ENCODE measurements at regions not wholly inside any gene's neighbourhood (a gene's known extent, or its start where the extent isn't known, plus 50 kb on each side); places are given as distances from the start of the nearest gene placed in this dataset.
"Not testable (repeated sequence)": the region's sequence is repeated elsewhere in the genome, so short reads cannot be mapped to it uniquely, and the experiment has no call there.

DNA sequence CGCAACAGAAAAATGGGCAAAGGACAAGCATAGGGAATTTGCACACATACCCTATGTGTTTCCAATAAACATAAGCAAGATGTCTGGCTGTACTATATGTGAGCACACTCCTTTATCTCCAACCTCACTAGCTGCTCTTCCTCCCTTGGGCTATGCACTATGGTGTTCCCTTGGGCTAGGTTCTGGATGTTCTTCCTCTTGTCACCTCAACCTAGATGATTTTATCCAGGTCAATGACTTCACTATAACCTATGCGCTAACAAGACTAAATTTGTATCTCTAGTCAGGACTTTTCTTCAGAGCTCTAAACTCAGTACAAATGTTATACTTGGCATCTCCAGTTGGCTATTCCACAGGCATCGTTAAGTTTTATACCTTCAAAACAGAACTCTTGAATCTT lies 66.0 kb downstream of the B4GALT7 start:
- H3K9ac ChIP-seq (replicated peaks in 1 of 4; ENCODE audit: extremely low read depth in 1 of 4, low read depth in 3 of 4, low read length in 3 of 4); H2AK5ac ChIP-seq (ENCODE audit: low read depth, low read length); DNase-seq (ENCODE audit: low read depth in 1 of 2, low spot score in 2 of 2); H2BK120ac ChIP-seq (replicated peaks; ENCODE audit: low read depth, low read length); H3K27me3 ChIP-seq (replicated peaks in 1 of 4; ENCODE audit: control insufficient read depth in 3 of 4, extremely low read depth in 1 of 4, insufficient read depth in 3 of 4, low read length in 3 of 4); H2AFZ ChIP-seq (ENCODE audit: low read length); H3K23me2 ChIP-seq (ENCODE audit: low read depth, low read length); H2BK15ac ChIP-seq (ENCODE audit: low read length); H2BK5ac ChIP-seq (ENCODE audit: low read depth, low read length); POLR2A ChIA-PET (ENCODE audit: partially characterized antibody); H2BK12ac ChIP-seq (ENCODE audit: low read depth, low read length); H3K23ac ChIP-seq (ENCODE audit: insufficient read length); H4K20me1 ChIP-seq (replicated peaks in 1 of 2; ENCODE audit: control insufficient read depth in 1 of 2, insufficient read depth in 2 of 2, low read length in 2 of 2); H3K9me3 ChIP-seq (ENCODE audit: insufficient read depth in 2 of 2, low read depth in 1 of 2, low read length in 1 of 2); H4K8ac ChIP-seq (ENCODE audit: extremely low read depth, insufficient read depth, low read length); H4K91ac ChIP-seq (replicated peaks; ENCODE audit: insufficient read length, low read length); H3K36me3 ChIP-seq (ENCODE audit: control insufficient read depth in 2 of 4, insufficient read depth in 4 of 4, low read length in 3 of 4); H3K79me2 ChIP-seq (ENCODE audit: control insufficient read depth in 1 of 2, insufficient read depth in 2 of 2, low read length in 2 of 2); H3K4ac ChIP-seq (replicated peaks; ENCODE audit: insufficient read length, low read depth, low read length); H3K14ac ChIP-seq (ENCODE audit: insufficient read length); H3K4me2 ChIP-seq (ENCODE audit: insufficient read depth in 1 of 2, low read depth in 2 of 2, low read length in 2 of 2); CTCF ChIA-PET (ENCODE audit: partially characterized antibody); H3K4me3 ChIP-seq (ENCODE audit: extremely low read depth in 1 of 4, insufficient read depth in 2 of 4, low read depth in 3 of 4, low read length in 4 of 4); H3K27ac ChIP-seq (ENCODE audit: low read depth, low read length); H3K18ac ChIP-seq (ENCODE audit: extremely low read depth, low read length); H3K4me1 ChIP-seq (replicated peaks in 1 of 4; ENCODE audit: control insufficient read depth in 3 of 4, insufficient read depth in 4 of 4, low read length in 3 of 4); FAIRE-seq; H3K56ac ChIP-seq (replicated peaks; ENCODE audit: insufficient read length, low read depth, low read length); H4K5ac ChIP-seq (ENCODE audit: insufficient read length, low read depth, low read length); H3K79me1 ChIP-seq (ENCODE audit: low read depth, low read length); H2BK20ac ChIP-seq (ENCODE audit: low read length): not testable (repeated sequence)
- WGBS, 2 experiments (ENCODE audit: extremely low coverage in 1 of 2, insufficient coverage in 1 of 2, insufficient read length in 1 of 2, insufficient replicate concordance in 2 of 2, low coverage in 1 of 2, low lambda C conversion rate in 2 of 2, missing lambda C conversion rate in 1 of 2): no CpG with 5 or more reads among the region's 3 CpGs

DNA sequence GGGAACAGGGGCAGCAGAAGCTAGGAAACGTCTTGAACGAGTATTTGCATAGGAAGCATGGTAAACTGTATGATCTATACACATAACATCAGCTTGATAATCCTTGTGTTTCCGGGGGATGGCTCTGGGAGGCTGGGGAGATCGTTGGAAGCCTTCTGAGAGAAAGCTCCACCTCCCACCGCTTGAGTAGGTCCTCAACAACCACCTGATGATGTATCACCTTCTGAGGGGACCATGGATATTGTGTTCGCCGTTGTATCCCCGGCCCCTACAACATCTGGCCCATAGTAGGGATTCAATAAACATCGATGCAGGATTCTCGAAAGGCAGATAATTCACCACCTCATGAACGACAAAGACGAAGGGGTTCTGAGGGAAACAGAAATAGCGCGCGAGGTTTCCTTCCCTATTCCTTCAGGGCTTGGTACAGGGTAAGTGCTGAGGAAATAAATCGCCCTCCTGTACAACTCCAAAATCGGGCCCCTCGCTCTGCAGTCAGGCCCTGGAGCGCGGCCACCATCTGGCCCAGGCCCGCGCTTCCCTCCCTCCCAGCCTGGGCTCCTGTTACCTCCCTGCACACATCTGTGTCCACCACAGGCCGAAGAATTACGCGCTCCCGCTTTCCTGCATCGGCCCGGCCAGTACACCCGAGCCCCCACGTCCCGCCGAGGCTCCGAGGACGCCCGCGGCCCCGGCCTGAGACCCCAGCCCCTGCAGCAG lies 71.3 kb downstream of the B4GALT7 start:
- peak overlapping the region in 2 of 4 experiments; percentile 35 to 45; a peak in 2 of 8 replicates for H3K4me3 ChIP-seq (ENCODE audit: extremely low read depth in 1 of 4, insufficient read depth in 2 of 4, low read depth in 3 of 4, low read length in 4 of 4)
- not testable (repeated sequence) for H4K91ac ChIP-seq (replicated peaks; ENCODE audit: insufficient read length, low read length); H2AFZ ChIP-seq (ENCODE audit: low read length)

More for the DNA sequence above, 71.3 kb downstream of the B4GALT7 start:
- H3K56ac ChIP-seq (replicated peaks; ENCODE audit: insufficient read length, low read depth, low read length); H2AK5ac ChIP-seq (ENCODE audit: low read depth, low read length); H4K8ac ChIP-seq (ENCODE audit: extremely low read depth, insufficient read depth, low read length); H3K27me3 ChIP-seq (replicated peaks in 1 of 4; ENCODE audit: control insufficient read depth in 3 of 4, extremely low read depth in 1 of 4, insufficient read depth in 3 of 4, low read length in 3 of 4); H3K4ac ChIP-seq (replicated peaks; ENCODE audit: insufficient read length, low read depth, low read length); DNase-seq (ENCODE audit: low read depth in 1 of 2, low spot score in 2 of 2); H3K23ac ChIP-seq (ENCODE audit: insufficient read length); H4K5ac ChIP-seq (ENCODE audit: insufficient read length, low read depth, low read length); H3K79me2 ChIP-seq (ENCODE audit: control insufficient read depth in 1 of 2, insufficient read depth in 2 of 2, low read length in 2 of 2); H2BK15ac ChIP-seq (ENCODE audit: low read length); H3K79me1 ChIP-seq (ENCODE audit: low read depth, low read length); H2BK20ac ChIP-seq (ENCODE audit: low read length); POLR2A ChIA-PET (ENCODE audit: partially characterized antibody); H2BK5ac ChIP-seq (ENCODE audit: low read depth, low read length); H2BK120ac ChIP-seq (replicated peaks; ENCODE audit: low read depth, low read length); H3K18ac ChIP-seq (ENCODE audit: extremely low read depth, low read length); H3K9me3 ChIP-seq (ENCODE audit: insufficient read depth in 2 of 2, low read depth in 1 of 2, low read length in 1 of 2); H3K36me3 ChIP-seq (ENCODE audit: control insufficient read depth in 2 of 4, insufficient read depth in 4 of 4, low read length in 3 of 4); H3K14ac ChIP-seq (ENCODE audit: insufficient read length); H3K27ac ChIP-seq (ENCODE audit: low read depth, low read length); H2BK12ac ChIP-seq (ENCODE audit: low read depth, low read length); H3K4me1 ChIP-seq (replicated peaks in 1 of 4; ENCODE audit: control insufficient read depth in 3 of 4, insufficient read depth in 4 of 4, low read length in 3 of 4); H4K20me1 ChIP-seq (replicated peaks in 1 of 2; ENCODE audit: control insufficient read depth in 1 of 2, insufficient read depth in 2 of 2, low read length in 2 of 2); H3K23me2 ChIP-seq (ENCODE audit: low read depth, low read length); H3K9ac ChIP-seq (replicated peaks in 1 of 4; ENCODE audit: extremely low read depth in 1 of 4, low read depth in 3 of 4, low read length in 3 of 4); CTCF ChIA-PET (ENCODE audit: partially characterized antibody): not testable (repeated sequence)
- WGBS, 2 experiments (ENCODE audit: extremely low coverage in 1 of 2, insufficient coverage in 1 of 2, insufficient read length in 1 of 2, insufficient replicate concordance in 2 of 2, low coverage in 1 of 2, low lambda C conversion rate in 2 of 2, missing lambda C conversion rate in 1 of 2): 58% methylated on average over 7 of the region's 37 CpGs; no CpG with 5 or more reads in 1 of the 2 experiments
- H3K4me2 ChIP-seq (ENCODE audit: insufficient read depth in 1 of 2, low read depth in 2 of 2, low read length in 2 of 2): peak overlapping the region; percentile 39 to 57; a peak in 3 of 4 replicates
- peak; percentile 45 for FAIRE-seq

Measured in H1 (cell line).